Testis (tissue), 2 donors: ENCODE measurements at regions not wholly inside any gene's neighbourhood (a gene's known extent, or its start where the extent isn't known, plus 50 kb on each side); places are given as distances from the start of the nearest gene placed in this dataset.
"Not testable (repeated sequence)": the region's sequence is repeated elsewhere in the genome, so short reads cannot be mapped to it uniquely, and the experiment has no call there.

ENCODE experiments used
- DNase-seq: peaks from one replicate; pipeline ENCODE4 v3.0.0-alpha.2; 2019
- H3K27ac ChIP-seq, 2 donors: fragments of 200-600 bp; sonication (generic); one replicate each; pipeline ENCODE4 v1.5.1; 2019
- H3K27me3 ChIP-seq: fragments of 200-600 bp; sonication (generic); one replicate; pipeline ENCODE4 v1.5.1; 2019
- H3K36me3 ChIP-seq: fragments of 200-600 bp; sonication (generic); one replicate; pipeline ENCODE4 v1.5.1; 2017; ENCODE audit warnings: low read depth; ENCODE audit errors: missing control alignments
- H3K4me1 ChIP-seq: fragments of 200-600 bp; sonication (generic); one replicate; pipeline ENCODE4 v1.5.1; 2019
- H3K4me3 ChIP-seq, 2 donors: fragments of 200-600 bp; sonication (generic); one replicate each; pipeline ENCODE4 v1.5.1; 2017 to 2019
- H3K9me3 ChIP-seq: fragments of 200-600 bp; sonication (generic); one replicate; pipeline ENCODE4 v1.5.1; 2017
- CTCF ChIP-seq, 3 experiments: fragments of 450-650 bp in 2 of 3; fragments of 200-600 bp in 1 of 3; sonication (generic) in 1 of 3; IDR thresholded peaks; one replicate each; pipeline ENCODE4 v1.5.1; 2016 to 2019; ENCODE audit warnings: antibody characterized with exemption in 3 of 3, mild to moderate bottlenecking in 2 of 3, moderate library complexity in 1 of 3
- POLR2A ChIP-seq: fragments of 450-650 bp; IDR thresholded peaks from one replicate; pipeline ENCODE4 v1.6.1; 2017; ENCODE audit warnings: antibody characterized with exemption, mild to moderate bottlenecking, moderate library complexity
- WGBS, 2 donors: methylation state at CpG; one replicate each; pipeline ENCODE4 v1.1.5; 2018; 5-methylcytosine and 5-hydroxymethylcytosine counted together
- intact Hi-C: fragments of 100-400 bp; cut with DNase I; formaldehyde crosslinking; loops from one replicate; pipeline ENCODE4 v1.15.1; 2023; ENCODE audit warnings: low total_unique reads

- intact Hi-C loops: no loop called here
These were observed 1109.0 kb downstream of the UQCRFS1 start for GRCh38 chr19:28103921-28104320.

DNA sequence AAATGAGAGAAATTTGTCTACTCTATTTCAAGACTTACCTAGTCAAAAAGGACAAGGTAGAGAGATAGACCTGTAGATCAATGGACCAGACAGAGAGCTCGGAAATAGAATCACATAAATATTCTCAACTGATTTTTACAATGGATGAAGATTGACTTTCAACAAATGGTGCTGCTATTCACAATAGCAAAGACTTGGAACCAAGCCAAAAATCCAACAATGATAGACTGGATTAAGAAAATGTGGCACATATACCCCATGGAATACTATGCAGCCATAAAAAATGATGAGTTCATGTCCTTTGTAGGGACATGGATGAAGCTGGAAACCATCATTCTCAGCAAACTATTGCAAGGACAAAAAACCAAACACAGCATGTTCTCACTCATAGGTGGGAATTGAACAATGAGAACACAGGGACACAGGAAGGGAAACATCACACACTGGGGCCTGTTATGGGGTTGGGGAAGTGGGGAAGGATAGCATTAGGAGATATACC is 1128.2 kb downstream of the UQCRFS1 start:
- H3K9me3 ChIP-seq, H3K4me3 ChIP-seq, H3K36me3 ChIP-seq, H3K27ac ChIP-seq, intact Hi-C loops, H3K27me3 ChIP-seq, H3K4me1 ChIP-seq, DNase-seq: not testable (repeated sequence)
- WGBS, 2 donors: 86 to 98% methylated on average over 1 of the region's 1 CpG

More at GRCh38 chr19:28103921-28104320, 1109.0 kb downstream of the UQCRFS1 start:
- H3K36me3 ChIP-seq: no peaks in the 10 kb centered on the region
- no peaks in the 10 kb centered on the region for H3K9me3 ChIP-seq
- WGBS, 2 donors: 70 to 72% methylated on average over 2 to 3 of the region's 3 CpGs
- no peak overlapping the region for H3K27ac ChIP-seq
- no peaks in the 10 kb centered on the region for H3K27me3 ChIP-seq
- H3K4me3 ChIP-seq: no peak overlapping the region
- no peaks in the 10 kb centered on the region for H3K4me1 ChIP-seq
- DNase-seq: no peak
- TF ChIP-seq POLR2A (no peak), CTCF (IDR thresholded peaks at IDR 0.05) (no peak)

- TF ChIP-seq CTCF (IDR thresholded peaks at IDR 0.05) (no peak), POLR2A (no peak)
- H3K4me3 ChIP-seq: no peak overlapping the region
- intact Hi-C loops: no loop called here
- peak; percentile 53 for DNase-seq
- no peaks in the 10 kb centered on the region for H3K27me3 ChIP-seq
- H3K36me3 ChIP-seq: no peaks in the 10 kb centered on the region
- H3K4me1 ChIP-seq: peaks cover 5% of the 10 kb centered on the region
- no peaks in the 10 kb centered on the region for H3K9me3 ChIP-seq
- no peak overlapping the region for H3K27ac ChIP-seq
- WGBS, 2 donors: 29 to 50% methylated on average over 4 of the region's 4 CpGs
These were observed 1136.3 kb downstream of the UQCRFS1 start for GRCh38 chr19:28076628-28077027.

DNA sequence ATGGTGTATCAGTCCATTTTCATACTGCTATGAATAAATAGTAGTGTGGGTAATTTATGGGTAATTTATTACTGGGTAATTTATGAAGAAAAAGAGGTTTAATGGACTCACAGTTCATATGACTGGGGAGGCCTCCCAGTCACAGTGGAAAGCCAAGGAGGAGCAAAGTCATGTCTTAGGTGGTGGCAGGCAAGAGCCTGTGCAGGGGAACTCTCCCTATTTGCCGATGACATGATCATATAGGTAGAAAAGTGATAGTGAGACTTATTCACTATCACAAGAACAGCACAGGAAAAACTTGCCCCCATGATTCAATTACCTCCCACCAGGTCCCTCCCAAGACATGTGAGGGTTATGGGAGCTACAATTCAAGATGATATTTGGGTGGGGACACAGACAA is 1137.7 kb downstream of the UQCRFS1 start:
- DNase-seq: no peak
- Histone ChIP-seq H3K27me3 (no peaks in the 10 kb centered on the region), H3K36me3 (no peaks in the 10 kb centered on the region), H3K4me3 (no peak overlapping the region), H3K9me3 (no peaks in the 10 kb centered on the region), H3K27ac (no peak overlapping the region), H3K4me1 (peaks cover 8% of the 10 kb centered on the region)
- no peak for TF ChIP-seq CTCF (IDR thresholded peaks at IDR 0.05)
- no peak for TF ChIP-seq POLR2A
- intact Hi-C loops: no loop called here
- WGBS, 2 donors: 96 to 100% methylated on average over 1 of the region's 1 CpG

GRCh38 chr19:28074773-28075172 is 1138.2 kb downstream of the UQCRFS1 start:
- WGBS, 2 donors: 84 to 89% methylated on average over 2 of the region's 2 CpGs
- no peak overlapping the region for H3K27ac ChIP-seq
- no peak overlapping the region for H3K4me3 ChIP-seq
- intact Hi-C loops: no loop called here
- no peaks in the 10 kb centered on the region for H3K36me3 ChIP-seq
- H3K4me1 ChIP-seq: peaks cover 8% of the 10 kb centered on the region
- DNase-seq: no peak
- H3K27me3 ChIP-seq: no peaks in the 10 kb centered on the region
- TF ChIP-seq CTCF (IDR thresholded peaks at IDR 0.05): no peak
- no peak for TF ChIP-seq POLR2A
- no peaks in the 10 kb centered on the region for H3K9me3 ChIP-seq
